ENCODE measurements at regions not wholly inside any gene's neighbourhood (a gene's known extent, or its start where the extent isn't known, plus 50 kb on each side); places are given as distances from the start of the nearest gene placed in this dataset.

GRCh38 chr5:115389034-115389798, 92.8 kb upstream of the CCDC112 start:
- no peak for TF ChIP-seq CTCF (conservative IDR thresholded peaks at IDR 0.05 in 1 of 2, IDR thresholded peaks at IDR 0.05 in 1 of 2; ENCODE audit: extremely low read depth in 1 of 2, insufficient read depth in 1 of 2, low read depth in 1 of 2, low read length in 2 of 2)
- TF ChIP-seq EZH2 (IDR thresholded peaks at IDR 0.05; ENCODE audit: borderline replicate concordance, low read length), result no peak

Data from mammary epithelial cell (primary cell).